ENCODE measurements at regions not wholly inside any gene's neighbourhood (a gene's known extent, or its start where the extent isn't known, plus 50 kb on each side); places are given as distances from the start of the nearest gene placed in this dataset.

- Histone ChIP-seq H3K36me3 (ENCODE audit: control insufficient read depth in 2 of 4, insufficient read depth in 4 of 4, low read length in 3 of 4) (no peaks in the 10 kb centered on the region), H4K5ac (ENCODE audit: insufficient read length, low read depth, low read length) (no peak overlapping the region), H3K4me1 (replicated peaks in 1 of 4; ENCODE audit: control insufficient read depth in 3 of 4, insufficient read depth in 4 of 4, low read length in 3 of 4) (peaks cover 10 to 38% (median 36%) of the 10 kb centered on the region in 4 experiments; a peak in 6 of 7 replicates), H3K79me1 (ENCODE audit: low read depth, low read length) (no peaks in the 10 kb centered on the region), H3K4me3 (ENCODE audit: extremely low read depth in 1 of 4, insufficient read depth in 2 of 4, low read depth in 3 of 4, low read length in 4 of 4) (no peak overlapping the region), H3K27ac (ENCODE audit: low read depth, low read length) (no peak overlapping the region; the same call in 1 of the 2 replicates), H2BK12ac (ENCODE audit: low read depth, low read length) (peak overlapping the region; percentile 99), H2BK5ac (ENCODE audit: low read depth, low read length) (peak overlapping the region; percentile 95; the same call in 1 of the 2 replicates), H3K4me2 (ENCODE audit: insufficient read depth in 1 of 2, low read depth in 2 of 2, low read length in 2 of 2) (peak overlapping the region; percentile 21 to 28; a peak in 2 of 4 replicates), H2BK120ac (replicated peaks; ENCODE audit: low read depth, low read length) (peak overlapping the region; percentile 80), H3K23ac (ENCODE audit: insufficient read length) (no peak overlapping the region), H3K56ac (replicated peaks; ENCODE audit: insufficient read length, low read depth, low read length) (no peak overlapping the region), H2AFZ (ENCODE audit: low read length) (no peak overlapping the region), H3K14ac (ENCODE audit: insufficient read length) (no peak overlapping the region), H3K4ac (replicated peaks; ENCODE audit: insufficient read length, low read depth, low read length) (peak overlapping the region; percentile 30), H3K79me2 (ENCODE audit: control insufficient read depth in 1 of 2, insufficient read depth in 2 of 2, low read length in 2 of 2) (no peaks in the 10 kb centered on the region), H3K18ac (ENCODE audit: extremely low read depth, low read length) (peak overlapping the region; percentile 96), H3K9me3 (ENCODE audit: insufficient read depth in 2 of 2, low read depth in 1 of 2, low read length in 1 of 2) (no peaks in the 10 kb centered on the region), H2AK5ac (ENCODE audit: low read depth, low read length) (peak overlapping the region; percentile 91), H2BK15ac (ENCODE audit: low read length) (peak overlapping the region; percentile 83), H2BK20ac (ENCODE audit: low read length) (peak overlapping the region; percentile 100), H4K91ac (replicated peaks; ENCODE audit: insufficient read length, low read length) (peak overlapping the region; percentile 92), H3K9ac (replicated peaks in 1 of 4; ENCODE audit: extremely low read depth in 1 of 4, low read depth in 3 of 4, low read length in 3 of 4) (peak overlapping the region in 1 of 4 experiments; percentile 42; a peak in 1 of 7 replicates), H4K20me1 (replicated peaks in 1 of 2; ENCODE audit: control insufficient read depth in 1 of 2, insufficient read depth in 2 of 2, low read length in 2 of 2) (no peaks in the 10 kb centered on the region), H3K23me2 (ENCODE audit: low read depth, low read length) (no peaks in the 10 kb centered on the region), H3K27me3 (replicated peaks in 1 of 4; ENCODE audit: control insufficient read depth in 3 of 4, extremely low read depth in 1 of 4, insufficient read depth in 3 of 4, low read length in 3 of 4) (no peaks in the 10 kb centered on the region), H4K8ac (ENCODE audit: extremely low read depth, insufficient read depth, low read length) (no peak overlapping the region)
- no peak for DNase-seq (ENCODE audit: low read depth in 1 of 2, low spot score in 2 of 2)
- FAIRE-seq = peak; percentile 74
- POLR2A ChIA-PET (ENCODE audit: partially characterized antibody) = interaction anchor here (1.8 kb wide), 1 partner anchor 9 kb away, joined by 10 read pairs; no protein-coding TSS in a partner anchor
- TF ChIP-seq PHF8 (conservative IDR thresholded peaks at IDR 0.05; ENCODE audit: low read depth, low read length) (no peak), CBX8 (IDR thresholded peaks at IDR 0.05; ENCODE audit: borderline replicate concordance, low read depth, low read length) (no peak), NANOG (IDR thresholded peaks at IDR 0.05; ENCODE audit: insufficient read depth, low read depth, low read length, poor library complexity, severe bottlenecking) (no peak), TAF7 (optimal IDR thresholded peaks at IDR 0.05; ENCODE audit: borderline replicate concordance, low read depth, low read length) (no peak), MAX (IDR thresholded peaks at IDR 0.05) (peak; percentile 31; the same call in 1 of the 2 replicates), BACH1 (IDR thresholded peaks at IDR 0.05; ENCODE audit: low read length) (no peak)
- WGBS, 2 experiments (ENCODE audit: extremely low coverage in 1 of 2, insufficient coverage in 1 of 2, insufficient read length in 1 of 2, insufficient replicate concordance in 2 of 2, low coverage in 1 of 2, low lambda C conversion rate in 2 of 2, missing lambda C conversion rate in 1 of 2) = 65% methylated on average over 11 of the region's 11 CpGs; no CpG with 5 or more reads in 1 of the 2 experiments
- CTCF ChIA-PET (ENCODE audit: partially characterized antibody) = interaction anchor here (0.9 kb wide), 1 partner anchor 37 kb away, joined by 5 read pairs; no protein-coding TSS in a partner anchor
These were observed 192.8 kb downstream of the TM9SF2 start for GRCh38 chr13:99693852-99694611.

Data from H1 (cell line).